Adrenal gland (tissue), 5 donors: ENCODE measurements at regions not wholly inside any gene's neighbourhood (a gene's known extent, or its start where the extent isn't known, plus 50 kb on each side); places are given as distances from the start of the nearest gene placed in this dataset.

Source experiments
- POLR2A ChIP-seq, 2 donors: fragments of 450-650 bp; IDR thresholded peaks; one replicate each; pipeline ENCODE4 v1.6.1; 2017; ENCODE audit warnings: antibody characterized with exemption in 2 of 2, mild to moderate bottlenecking in 2 of 2, moderate library complexity in 1 of 2
- TF ChIP-seq, protein P1 (sequence below), 6 experiments: fragments of 450-650 bp in 4 of 6; fragments of 200-600 bp in 2 of 6; sonication (generic) in 1 of 6; IDR thresholded peaks; 1 replicate in 5 of 6; 2 replicates in 1 of 6; pipeline versions ENCODE4 v1.5.1 to v1.8.0; 2016 to 2021; ENCODE audit warnings: antibody characterized with exemption in 6 of 6, mild to moderate bottlenecking in 2 of 6, moderate library complexity in 1 of 6
- donor health status: DM: no; HTN: no; CAD: no.

DNA sequence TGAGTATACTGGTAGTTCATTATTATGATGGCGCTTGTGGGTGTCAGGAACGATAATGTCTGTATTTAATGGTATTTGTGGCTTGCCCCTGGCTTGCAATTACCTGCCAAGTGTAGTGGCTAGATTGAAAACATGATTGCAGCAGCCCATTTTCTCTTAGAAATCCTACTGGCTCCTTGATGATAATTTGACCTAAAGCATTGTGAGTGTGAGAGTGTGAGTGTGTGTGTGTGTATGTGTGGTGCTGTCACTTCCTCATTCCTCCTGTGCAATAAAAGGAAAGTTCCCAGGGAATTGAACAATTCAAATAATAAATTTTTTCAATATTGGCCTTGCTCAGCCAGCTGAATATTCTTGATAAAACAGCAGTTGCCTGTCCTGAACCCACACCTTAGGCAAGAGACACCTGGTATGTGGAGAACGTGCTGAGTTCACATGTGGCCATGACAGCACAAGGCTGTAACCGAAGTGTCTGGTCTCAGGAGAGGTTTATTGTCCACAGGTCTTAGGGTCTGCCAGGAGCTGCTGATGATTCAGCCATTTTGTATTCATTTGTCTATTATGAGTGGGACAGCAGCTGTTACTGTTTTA is 193.3 kb downstream of the CD47 start:
- TF ChIP-seq, protein P1, sequence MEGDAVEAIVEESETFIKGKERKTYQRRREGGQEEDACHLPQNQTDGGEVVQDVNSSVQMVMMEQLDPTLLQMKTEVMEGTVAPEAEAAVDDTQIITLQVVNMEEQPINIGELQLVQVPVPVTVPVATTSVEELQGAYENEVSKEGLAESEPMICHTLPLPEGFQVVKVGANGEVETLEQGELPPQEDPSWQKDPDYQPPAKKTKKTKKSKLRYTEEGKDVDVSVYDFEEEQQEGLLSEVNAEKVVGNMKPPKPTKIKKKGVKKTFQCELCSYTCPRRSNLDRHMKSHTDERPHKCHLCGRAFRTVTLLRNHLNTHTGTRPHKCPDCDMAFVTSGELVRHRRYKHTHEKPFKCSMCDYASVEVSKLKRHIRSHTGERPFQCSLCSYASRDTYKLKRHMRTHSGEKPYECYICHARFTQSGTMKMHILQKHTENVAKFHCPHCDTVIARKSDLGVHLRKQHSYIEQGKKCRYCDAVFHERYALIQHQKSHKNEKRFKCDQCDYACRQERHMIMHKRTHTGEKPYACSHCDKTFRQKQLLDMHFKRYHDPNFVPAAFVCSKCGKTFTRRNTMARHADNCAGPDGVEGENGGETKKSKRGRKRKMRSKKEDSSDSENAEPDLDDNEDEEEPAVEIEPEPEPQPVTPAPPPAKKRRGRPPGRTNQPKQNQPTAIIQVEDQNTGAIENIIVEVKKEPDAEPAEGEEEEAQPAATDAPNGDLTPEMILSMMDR (IDR thresholded peaks at IDR 0.05), result no peak
- no peak for TF ChIP-seq POLR2A (IDR thresholded peaks at IDR 0.05)
